ENCODE measurements at regions not wholly inside any gene's neighbourhood (a gene's known extent, or its start where the extent isn't known, plus 50 kb on each side); places are given as distances from the start of the nearest gene placed in this dataset.
A peak's percentile ranks its signal among the peaks of the same experiment; 100 is the strongest.

DNA sequence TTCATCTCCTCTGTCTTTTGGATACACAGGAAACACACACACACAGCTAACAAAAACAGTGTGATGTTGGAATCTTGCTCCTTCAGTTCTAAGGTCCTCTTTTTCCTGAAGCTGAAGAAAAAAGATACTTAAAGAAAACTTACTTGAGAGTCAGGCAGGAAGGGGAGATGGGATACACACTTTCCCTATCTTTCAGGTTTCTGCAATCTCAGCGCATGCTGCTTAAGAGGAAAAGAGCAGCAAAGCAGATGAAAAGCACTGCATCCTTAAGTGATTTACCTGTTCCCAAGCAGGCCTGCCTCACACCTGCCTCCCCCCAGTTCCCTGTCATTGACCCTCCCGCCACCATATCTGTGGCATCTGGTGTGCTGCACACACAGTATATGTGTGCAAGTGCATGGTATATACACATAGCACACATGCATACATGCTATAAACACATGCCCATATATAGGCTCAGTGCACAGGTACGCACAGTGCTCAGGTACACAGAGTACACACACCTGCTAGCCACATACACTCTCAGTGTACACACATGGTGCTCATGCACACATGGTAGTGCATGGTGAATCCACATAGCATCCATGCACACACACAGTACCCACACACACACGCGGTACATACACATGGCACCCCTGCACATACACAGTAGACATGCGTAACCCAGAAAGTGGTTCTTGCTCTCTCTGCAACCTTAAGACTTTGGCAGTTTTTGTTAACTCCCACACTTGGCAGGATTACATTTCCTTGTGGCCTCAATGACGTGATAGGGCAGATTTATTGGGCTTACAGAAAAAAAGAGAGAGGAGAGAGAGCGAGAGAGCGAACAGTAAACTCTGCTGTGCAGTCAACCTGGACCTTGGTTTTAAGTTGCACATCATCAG is 166.9 kb downstream of the TOMM20 start (continued):
- no peak for TF ChIP-seq ZNF335 (CRISPR knock-in tag; IDR thresholded peaks at IDR 0.05)
- no peak for TF ChIP-seq SCMH1 (CRISPR knock-in tag; IDR thresholded peaks at IDR 0.05; ENCODE audit: borderline replicate concordance)
- no peak for TF ChIP-seq SKI (IDR thresholded peaks at IDR 0.05; ENCODE audit: partially characterized antibody)
- no peak for TF ChIP-seq ARHGAP35 (CRISPR knock-in tag; IDR thresholded peaks at IDR 0.05; ENCODE audit: borderline replicate concordance)
- no peak for TF ChIP-seq ZNF7 (CRISPR knock-in tag; IDR thresholded peaks at IDR 0.05)

GRCh38 chr1:234960722-234961455 is 167.7 kb downstream of the TOMM20 start:
- Histone ChIP-seq H2AFZ (ENCODE audit: low read length) (no peak overlapping the region), H3K79me2 (ENCODE audit: insufficient read depth, low read length) (peaks cover 10% of the 10 kb centered on the region), H3K4me1 (ENCODE audit: insufficient read depth, low read length) (peaks cover 100% of the 10 kb centered on the region), H3K4me2 (ENCODE audit: low read depth, low read length) (peak overlapping the region; percentile 83), H4K20me1 (ENCODE audit: insufficient read depth, low read length) (no peaks in the 10 kb centered on the region), H3K9ac (ENCODE audit: insufficient read depth, low read depth, low read length) (peak overlapping the region; percentile 92), H3K9me3 (ENCODE audit: low read length) (no peaks in the 10 kb centered on the region), H3K27me3 (ENCODE audit: control insufficient read depth in 1 of 2, insufficient read depth in 2 of 2, low read length in 2 of 2) (no peaks in the 10 kb centered on the region), H3K36me3 (replicated peaks in 1 of 2; ENCODE audit: control insufficient read depth in 1 of 2, insufficient read depth in 2 of 2, low read length in 2 of 2) (no peaks in the 10 kb centered on the region), H3K27ac (ENCODE audit: extremely low read length, insufficient read depth, low read length) (peak overlapping the region; percentile 100), H3K4me3 (replicated peaks in 1 of 3; ENCODE audit: insufficient read depth in 1 of 3, low read depth in 2 of 3, low read length in 3 of 3) (peak overlapping the region in 2 of 3 experiments; percentile 4 to 55; a peak in 2 of 6 replicates)
- ChIA-PET POLR2A (interaction anchor here (0.7 to 13.1 kb wide), 14 partner anchors 14 to 461 kb away, joined by 3 to 657 read pairs (median 8); no protein-coding TSS in a partner anchor), CTCF (ENCODE audit: low intra/inter-chr PET ratio, low total read pairs) (no interaction called here)
- ATAC-seq (peak; percentile 60), DNase-seq (ENCODE audit: low spot score) (peak; percentile 98), FAIRE-seq (peak; percentile 78)
- in situ Hi-C loops (cut with HindIII; ENCODE audit: extremely low pct_ligation_motif_present, low pct_unique_long_range_greater_than_20kb) (no loop called here), intact Hi-C loops (cut with micrococcal nuclease; ENCODE audit: unreplicated experiment) (loop anchor here (1.0 to 5.0 kb wide), 3 partner anchors 86 to 464 kb away; no protein-coding TSS in a partner anchor)
- WGBS (ENCODE audit: low lambda C conversion rate): 4% methylated on average over 12 of the region's 17 CpGs
- TSS peak; percentile 23 for BruUV-seq (replicated peaks)
- TF ChIP-seq, protein P1, sequence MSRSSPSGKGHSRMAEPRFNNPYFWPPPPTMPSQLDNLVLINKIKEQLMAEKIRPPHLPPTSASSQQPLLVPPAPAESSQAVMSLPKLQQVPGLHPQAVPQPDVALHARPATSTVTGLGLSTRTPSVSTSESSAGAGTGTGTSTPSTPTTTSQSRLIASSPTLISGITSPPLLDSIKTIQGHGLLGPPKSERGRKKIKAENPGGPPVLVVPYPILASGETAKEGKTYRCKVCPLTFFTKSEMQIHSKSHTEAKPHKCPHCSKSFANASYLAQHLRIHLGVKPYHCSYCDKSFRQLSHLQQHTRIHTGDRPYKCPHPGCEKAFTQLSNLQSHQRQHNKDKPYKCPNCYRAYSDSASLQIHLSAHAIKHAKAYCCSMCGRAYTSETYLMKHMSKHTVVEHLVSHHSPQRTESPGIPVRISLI (CRISPR knock-in tag; IDR thresholded peaks at IDR 0.05; ENCODE audit: borderline replicate concordance): peak; percentile 21
- TF ChIP-seq PHB2 (IDR thresholded peaks at IDR 0.05; ENCODE audit: partially characterized antibody): no peak
- 0 out of 2 replicates have a peak, but pooled peaks have one; percentile 58 for TF ChIP-seq DNMT1 (CRISPR knock-in tag; IDR thresholded peaks at IDR 0.05)
- no peak for TF ChIP-seq FLYWCH1 (CRISPR knock-in tag; IDR thresholded peaks at IDR 0.05)
- no peak for TF ChIP-seq HNRNPUL1 (IDR thresholded peaks at IDR 0.05; ENCODE audit: low read depth, low read length)
- no peak for TF ChIP-seq NFIC (IDR thresholded peaks at IDR 0.05; ENCODE audit: low read length)
- peak; percentile 37; the same call in 1 of the 2 replicates for TF ChIP-seq DNMT3B (CRISPR knock-in tag; conservative IDR thresholded peaks at IDR 0.05)
- TF ChIP-seq ZNF331 (CRISPR knock-in tag; IDR thresholded peaks at IDR 0.05): peak; percentile 46
- TF ChIP-seq, protein P2, sequence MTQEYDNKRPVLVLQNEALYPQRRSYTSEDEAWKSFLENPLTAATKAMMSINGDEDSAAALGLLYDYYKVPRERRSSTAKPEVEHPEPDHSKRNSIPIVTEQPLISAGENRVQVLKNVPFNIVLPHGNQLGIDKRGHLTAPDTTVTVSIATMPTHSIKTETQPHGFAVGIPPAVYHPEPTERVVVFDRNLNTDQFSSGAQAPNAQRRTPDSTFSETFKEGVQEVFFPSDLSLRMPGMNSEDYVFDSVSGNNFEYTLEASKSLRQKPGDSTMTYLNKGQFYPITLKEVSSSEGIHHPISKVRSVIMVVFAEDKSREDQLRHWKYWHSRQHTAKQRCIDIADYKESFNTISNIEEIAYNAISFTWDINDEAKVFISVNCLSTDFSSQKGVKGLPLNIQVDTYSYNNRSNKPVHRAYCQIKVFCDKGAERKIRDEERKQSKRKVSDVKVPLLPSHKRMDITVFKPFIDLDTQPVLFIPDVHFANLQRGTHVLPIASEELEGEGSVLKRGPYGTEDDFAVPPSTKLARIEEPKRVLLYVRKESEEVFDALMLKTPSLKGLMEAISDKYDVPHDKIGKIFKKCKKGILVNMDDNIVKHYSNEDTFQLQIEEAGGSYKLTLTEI (CRISPR knock-in tag; conservative IDR thresholded peaks at IDR 0.05): no peak
- peak; percentile 94; the same call in 1 of the 2 replicates for TF ChIP-seq MTA1 (CRISPR knock-in tag; IDR thresholded peaks at IDR 0.05; ENCODE audit: borderline replicate concordance)
